IMR-90 (cell line): ENCODE measurements at regions not wholly inside any gene's neighbourhood (a gene's known extent, or its start where the extent isn't known, plus 50 kb on each side); places are given as distances from the start of the nearest gene placed in this dataset.

Experiments
- ATAC-seq: fragments of 200-7000 bp; cut with Tn5 transposase; 2 replicates; pipeline ENCODE4 v1.9.1; 2020; ENCODE audit warnings: low read depth, mild to moderate bottlenecking, moderate library complexity
- BruUV-seq: library from RNA; stranded (reverse); fragments of 400-500 nt; replicated peaks from 2 replicates; lab custom pipeline; 2021; lab: Mats Ljungman, UMichigan
- CTCF ChIA-PET: fragments of 300-600 bp; formaldehyde crosslinking; extraction: SDS; loops from one replicate; lab custom pipeline; 2021; ENCODE audit warnings: antibody characterized with exemption; lab: Yijun Ruan, JAX
- POLR2A ChIA-PET: fragments of 300-600 bp; sonication (Branson Sonifier 250); formaldehyde crosslinking; loops from one replicate; lab custom pipeline; 2022; ENCODE audit warnings: antibody characterized with exemption; ENCODE audit not compliant: unreplicated experiment; lab: Charles Lee
- DNase-seq: peaks from one replicate; pipeline ENCODE4 v3.0.0; 2013
- H2AFZ ChIP-seq: replicated peaks from 2 replicates; pipeline ENCODE3; 2013; ENCODE audit warnings: low read length, mild to moderate bottlenecking; ENCODE audit not compliant: poor library complexity
- H2AK5ac ChIP-seq: 2 replicates; pipeline ENCODE4 v1.6.1; 2013; ENCODE audit warnings: low read depth, low read length, inconsistent platforms
- H2AK9ac ChIP-seq: replicated peaks from 2 replicates; pipeline ENCODE3; 2013; ENCODE audit warnings: mild to moderate bottlenecking, low read depth, low read length, moderate library complexity; ENCODE audit not compliant: poor library complexity
- H2BK120ac ChIP-seq: 2 replicates; pipeline ENCODE4 v1.6.1; 2013; ENCODE audit warnings: low read depth, low read length, inconsistent platforms
- H2BK15ac ChIP-seq: 3 replicates; pipeline ENCODE4 v1.6.1; 2013; ENCODE audit warnings: low read depth, low read length, inconsistent platforms
- H2BK20ac ChIP-seq: 2 replicates; pipeline ENCODE4 v1.6.1; 2013; ENCODE audit warnings: low read depth, mild to moderate bottlenecking, inconsistent platforms, low read length, moderate library complexity
- H2BK5ac ChIP-seq: 2 replicates; pipeline ENCODE4 v1.6.1; 2013; ENCODE audit warnings: mild to moderate bottlenecking, low read depth, low read length, inconsistent platforms; ENCODE audit not compliant: poor library complexity, severe bottlenecking
- H3K14ac ChIP-seq: replicated peaks from 2 replicates; pipeline ENCODE4 v1.6.1; 2013; ENCODE audit warnings: low read depth, low read length, inconsistent platforms
- H3K18ac ChIP-seq: 2 replicates; pipeline ENCODE4 v1.6.1; 2013; ENCODE audit warnings: low read depth, low read length, control low read depth
- H3K23ac ChIP-seq: 2 replicates; pipeline ENCODE4 v1.6.1; 2013; ENCODE audit warnings: low read depth, low read length, inconsistent platforms
- H3K27ac ChIP-seq: 2 replicates; pipeline ENCODE4 v1.5.1; 2013; ENCODE audit warnings: mild to moderate bottlenecking, control low read depth, low read length; ENCODE audit not compliant: insufficient read depth
- H3K27me3 ChIP-seq: 2 replicates; pipeline ENCODE4 v1.6.1; 2013; ENCODE audit warnings: low read length; ENCODE audit not compliant: control insufficient read depth, insufficient read depth
- H3K36me3 ChIP-seq: 2 replicates; pipeline ENCODE4 v1.6.1; 2013; ENCODE audit warnings: low read length, mixed read lengths; ENCODE audit not compliant: control insufficient read depth, insufficient read depth
- H3K4ac ChIP-seq: 2 replicates; pipeline ENCODE4 v1.6.1; 2013; ENCODE audit warnings: low read depth, low read length, inconsistent platforms
- H3K4me1 ChIP-seq: 2 replicates; pipeline ENCODE4 v1.6.1; 2013; ENCODE audit warnings: low read length, mixed read lengths; ENCODE audit not compliant: control insufficient read depth, insufficient read depth
- H3K4me2 ChIP-seq: 2 replicates; pipeline ENCODE4 v1.6.1; 2013; ENCODE audit warnings: low read depth, mild to moderate bottlenecking, control low read depth, low read length, moderate library complexity
- H3K4me3 ChIP-seq: 2 replicates; pipeline ENCODE4 v1.5.1; 2013; ENCODE audit warnings: low read depth, mild to moderate bottlenecking, control low read depth, low read length, moderate library complexity; ENCODE audit not compliant: insufficient read depth
- H3K56ac ChIP-seq: 2 replicates; pipeline ENCODE4 v1.6.1; 2013; ENCODE audit warnings: low read length, inconsistent platforms; ENCODE audit not compliant: insufficient read depth; ENCODE audit errors: extremely low read depth
- H3K79me1 ChIP-seq, 2 experiments: 2 replicates each; pipeline ENCODE4 v1.6.1; 2013; ENCODE audit warnings: low read length in 2 of 2, inconsistent platforms in 1 of 2, low read depth in 1 of 2
- H3K9ac ChIP-seq: 2 replicates; pipeline ENCODE4 v1.6.1; 2013; ENCODE audit warnings: low read depth, low read length, control low read depth
- H3K9me1 ChIP-seq: 2 replicates; pipeline ENCODE4 v1.6.1; 2013; ENCODE audit warnings: low read length, inconsistent platforms; ENCODE audit not compliant: insufficient read depth
- H3K9me3 ChIP-seq: 2 replicates; pipeline ENCODE4 v1.6.1; 2013; ENCODE audit warnings: low read length; ENCODE audit not compliant: control insufficient read depth, insufficient read depth
- H4K20me1 ChIP-seq: 2 replicates; pipeline ENCODE4 v1.6.1; 2013; ENCODE audit warnings: low read length, inconsistent platforms; ENCODE audit not compliant: insufficient read depth
- H4K5ac ChIP-seq: 2 replicates; pipeline ENCODE4 v1.6.1; 2013; ENCODE audit warnings: mild to moderate bottlenecking, low read depth, low read length, control low read depth
- H4K8ac ChIP-seq, 2 experiments: 2 replicates each; pipeline ENCODE4 v1.6.1; 2013; ENCODE audit warnings: low read depth in 2 of 2, low read length in 2 of 2, control low read depth in 1 of 2, inconsistent platforms in 1 of 2
- H4K91ac ChIP-seq: 2 replicates; pipeline ENCODE4 v1.6.1; 2013; ENCODE audit warnings: low read depth, low read length, inconsistent platforms; ENCODE audit not compliant: insufficient read depth
- CEBPB ChIP-seq: IDR thresholded peaks from 2 replicates; pipeline ENCODE4 v1.6.1; 2012; ENCODE audit warnings: low read depth, low read length, improper control_type of control experiment
- CHD1 ChIP-seq: IDR thresholded peaks from 2 replicates; pipeline ENCODE4 v1.6.1; 2012; ENCODE audit warnings: low read depth, low read length, improper control_type of control experiment
- CTCF ChIP-seq: conservative IDR thresholded peaks from 2 replicates; pipeline ENCODE4 v1.5.1; 2012; ENCODE audit warnings: mild to moderate bottlenecking, low read depth, low read length, improper control_type of control experiment
- ELK1 ChIP-seq: fragments of 150-350 bp; IDR thresholded peaks from 2 replicates; pipeline ENCODE4 v1.6.1; 2016; ENCODE audit warnings: low read depth, mild to moderate bottlenecking, low read length, moderate library complexity, borderline replicate concordance
- FOS ChIP-seq: fragments of 150-350 bp; IDR thresholded peaks from 2 replicates; pipeline ENCODE4 v1.6.1; 2016; ENCODE audit warnings: low read depth, low read length
- MAZ ChIP-seq: IDR thresholded peaks from 2 replicates; pipeline ENCODE4 v1.6.1; 2012; ENCODE audit warnings: low read depth, mild to moderate bottlenecking, low read length, improper control_type of control experiment, moderate library complexity, borderline replicate concordance
- MXI1 ChIP-seq: IDR thresholded peaks from 2 replicates; pipeline ENCODE4 v1.6.1; 2012; ENCODE audit warnings: low read depth, mild to moderate bottlenecking, low read length, moderate library complexity, borderline replicate concordance
- POLR2A ChIP-seq: IDR thresholded peaks from 2 replicates; pipeline ENCODE4 v1.6.1; 2012; ENCODE audit warnings: mild to moderate bottlenecking, low read depth, low read length
- RCOR1 ChIP-seq: IDR thresholded peaks from 2 replicates; pipeline ENCODE4 v1.6.1; 2012; ENCODE audit warnings: mild to moderate bottlenecking, low read length, improper control_type of control experiment; ENCODE audit not compliant: insufficient replicate concordance
- RFX5 ChIP-seq: IDR thresholded peaks from 2 replicates; pipeline ENCODE4 v1.8.0; 2012; ENCODE audit warnings: low read depth, mild to moderate bottlenecking, low read length, moderate library complexity
- dilution Hi-C: fragments of 300-500 bp; cut with HindIII; formaldehyde crosslinking; loops from one replicate; pipeline ENCODE4 v1.14.3; 2018; ENCODE audit warnings: low sequenced_read_pairs; ENCODE audit not compliant: unreplicated experiment
- in situ Hi-C: fragments of 300-500 bp; cut with MboI; formaldehyde crosslinking; loops from 3 replicates; pipeline ENCODE4 v1.14.3; 2019; ENCODE audit warnings: low sequenced_read_pairs, inconsistent platforms, mixed read lengths
- intact Hi-C: fragments of 100-400 bp; cut with micrococcal nuclease; formaldehyde crosslinking; loops from 2 replicates; pipeline ENCODE4 v1.10.0; 2022

- Histone ChIP-seq H2AK5ac (no peak overlapping the region), H3K79me1 (no peaks in the 10 kb centered on the region), H4K8ac (no peak overlapping the region), H3K56ac (no peak overlapping the region), H3K4me1 (0 out of 2 replicates have a peak, but pooled peaks cover 2% of the 10 kb centered on the region), H3K18ac (no peak overlapping the region; the same call in 1 of the 2 replicates), H2BK120ac (no peak overlapping the region), H3K9me3 (no peaks in the 10 kb centered on the region), H3K9me1 (no peaks in the 10 kb centered on the region), H3K27ac (no peak overlapping the region), H3K27me3 (no peaks in the 10 kb centered on the region), H3K9ac (no peak overlapping the region), H2AFZ (no peak overlapping the region), H2AK9ac (no peak overlapping the region), H3K4ac (no peak overlapping the region), H2BK15ac (no peak overlapping the region), H3K4me2 (peak overlapping the region; percentile 49; the same call in 1 of the 2 replicates), H2BK20ac (no peak overlapping the region), H4K5ac (no peak overlapping the region), H3K36me3 (no peaks in the 10 kb centered on the region), H2BK5ac (no peak overlapping the region), H3K4me3 (no peak overlapping the region), H4K91ac (no peak overlapping the region), H4K20me1 (no peaks in the 10 kb centered on the region), H3K14ac (no peak overlapping the region), H3K23ac (no peak overlapping the region)
- DNase-seq = peak; percentile 11
- peak; percentile 59 for ATAC-seq
- CTCF ChIA-PET = interaction anchor here (1.8 kb wide), 1 partner anchor 35 kb away, joined by 4 read pairs; no protein-coding TSS in a partner anchor
- POLR2A ChIA-PET = no interaction called here
- TF ChIP-seq RFX5 = no peak
- TF ChIP-seq POLR2A = no peak
- TF ChIP-seq RCOR1 = no peak
- no peak for TF ChIP-seq MXI1
- TF ChIP-seq CEBPB = no peak
- no peak for TF ChIP-seq CHD1
- no peak for TF ChIP-seq ELK1
- no peak for TF ChIP-seq FOS
- TF ChIP-seq CTCF = no peak
- TF ChIP-seq MAZ = no peak
- in situ Hi-C loops = no loop called here
- no TSS peak for BruUV-seq
- dilution Hi-C loops = no loop called here
- intact Hi-C loops = no loop called here
Measured at GRCh38 chr3:25888892-25889524, 99.1 kb downstream of the OXSM start.
